ENCODE measurements at regions not wholly inside any gene's neighbourhood (a gene's known extent, or its start where the extent isn't known, plus 50 kb on each side); places are given as distances from the start of the nearest gene placed in this dataset.

DNA sequence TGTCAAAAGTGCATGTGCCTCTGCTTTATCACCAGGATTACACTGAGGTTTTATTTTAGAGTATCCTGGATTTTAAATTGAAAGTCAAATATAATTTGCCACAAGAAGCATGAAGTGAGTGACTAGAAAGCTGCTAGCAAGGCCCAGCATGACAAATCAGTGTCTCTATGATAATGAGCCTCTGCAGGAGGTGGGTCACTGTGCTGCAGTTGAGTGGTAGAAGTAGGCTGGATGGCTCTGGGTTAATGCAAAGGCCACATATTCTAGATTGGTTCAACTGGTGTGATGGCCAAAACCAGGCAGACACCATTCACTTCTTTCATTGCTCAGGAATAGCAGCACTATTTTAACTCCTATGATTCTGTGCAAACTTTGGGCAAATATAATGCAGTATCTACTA lies 491.5 kb downstream of the OLFM4 start:
- no peak for DNase-seq

DNA sequence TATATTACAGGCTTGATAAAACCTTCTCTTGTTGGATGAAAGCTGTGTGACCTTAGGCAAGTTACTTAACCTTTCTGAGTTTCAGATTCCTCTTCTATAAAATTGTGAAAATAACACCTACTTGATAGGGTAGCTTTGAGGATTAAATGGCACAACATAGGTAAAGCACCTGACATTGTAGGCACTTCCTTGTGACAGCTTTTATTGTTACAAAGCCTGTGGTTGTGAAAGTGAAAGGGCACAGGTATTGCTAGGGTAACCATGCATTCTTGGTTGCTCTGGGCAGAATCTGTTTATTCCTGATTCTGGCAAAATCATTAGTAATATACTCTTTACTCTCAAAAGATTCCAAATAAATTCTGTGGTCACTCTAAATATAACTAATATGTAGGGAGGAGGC lies 493.4 kb downstream of the OLFM4 start:
- DNase-seq, result no peak

DNA sequence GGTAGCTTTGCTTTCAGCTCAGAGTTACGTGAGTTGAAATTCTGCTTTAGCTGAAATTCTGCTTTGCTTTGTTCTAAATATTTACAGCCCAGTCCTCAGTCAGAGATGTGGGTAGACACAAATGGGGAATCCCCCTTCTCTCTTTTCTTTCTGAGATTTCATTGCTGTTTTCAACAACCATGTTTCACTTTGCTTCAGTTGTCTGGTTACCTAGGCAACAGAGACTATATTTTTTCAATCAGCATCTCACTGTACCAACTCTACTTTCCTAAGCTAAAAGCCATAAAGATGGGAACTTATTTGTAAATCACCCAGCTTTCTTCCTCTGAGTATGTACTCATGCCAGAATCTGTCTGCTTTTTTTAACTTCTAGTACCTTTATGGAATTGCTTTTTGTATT lies 509.0 kb downstream of the OLFM4 start:
- DNase-seq, result no peak

DNA sequence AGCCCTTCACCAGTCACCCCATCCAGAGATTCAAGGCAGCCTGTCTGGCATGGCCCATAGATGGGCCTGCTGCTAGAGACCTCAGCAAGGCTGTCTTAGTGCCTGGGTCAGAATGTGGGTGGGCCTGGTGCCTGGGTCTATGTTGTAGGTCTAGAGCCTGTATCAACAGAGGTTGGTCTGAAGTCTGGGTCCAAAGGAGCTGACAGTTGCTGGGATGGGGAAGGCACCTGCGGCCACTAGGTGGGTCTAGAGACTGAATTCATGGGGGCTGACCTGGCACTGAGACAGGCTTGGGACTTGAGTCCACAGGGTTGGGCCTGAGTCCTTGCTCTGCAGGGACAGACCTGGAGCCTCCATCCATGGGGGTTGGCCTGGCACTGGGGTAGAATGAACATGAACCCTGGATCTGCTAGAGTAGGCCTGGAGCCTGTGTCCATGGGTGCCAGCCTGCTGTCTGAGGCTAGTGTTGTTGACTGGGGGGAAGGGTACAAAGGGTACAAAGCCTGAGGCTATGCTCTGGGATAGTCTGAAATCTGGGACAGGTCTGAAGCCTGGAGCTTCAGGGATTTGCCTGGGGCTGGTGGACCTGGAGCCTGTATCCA lies 516.8 kb downstream of the OLFM4 start:
- DNase-seq, result no peak

DNA sequence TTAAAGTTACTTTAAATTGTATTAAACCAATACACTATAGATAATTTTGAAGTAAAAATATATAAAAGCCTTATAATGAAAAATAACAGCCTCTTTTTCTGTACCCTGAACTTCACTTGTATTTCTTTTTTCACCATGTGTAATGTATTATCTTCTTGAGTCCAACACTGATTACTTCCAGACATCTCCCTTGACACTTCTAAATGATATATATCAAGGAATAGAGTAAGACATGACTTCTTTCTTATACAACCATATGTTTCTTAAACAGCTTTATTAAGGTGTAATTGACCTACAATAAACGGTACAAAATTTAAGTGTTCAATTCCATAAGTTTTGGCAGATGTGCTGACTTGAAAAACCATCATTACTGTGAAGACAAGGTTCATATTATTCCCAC lies 531.9 kb downstream of the OLFM4 start:
- no peak for DNase-seq

DNA sequence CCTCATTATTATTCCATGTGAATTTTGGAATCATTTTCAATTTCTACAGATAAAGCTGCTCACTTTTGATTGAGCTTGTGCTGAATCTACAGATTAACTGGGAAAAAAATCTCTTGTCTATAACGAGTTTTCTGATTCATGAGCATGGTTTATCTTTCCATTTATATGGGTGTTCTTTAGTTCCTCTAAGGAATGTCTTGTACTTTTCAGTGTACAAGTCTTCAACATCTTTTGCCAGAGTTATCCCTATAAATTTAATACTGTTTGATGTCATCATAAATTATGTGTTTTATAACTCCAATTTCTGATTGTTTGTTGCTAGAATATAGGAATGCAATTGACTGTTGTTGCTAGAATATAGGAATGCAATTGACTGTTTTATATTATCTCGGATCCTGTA lies 533.8 kb downstream of the OLFM4 start:
- DNase-seq, result no peak

DNA sequence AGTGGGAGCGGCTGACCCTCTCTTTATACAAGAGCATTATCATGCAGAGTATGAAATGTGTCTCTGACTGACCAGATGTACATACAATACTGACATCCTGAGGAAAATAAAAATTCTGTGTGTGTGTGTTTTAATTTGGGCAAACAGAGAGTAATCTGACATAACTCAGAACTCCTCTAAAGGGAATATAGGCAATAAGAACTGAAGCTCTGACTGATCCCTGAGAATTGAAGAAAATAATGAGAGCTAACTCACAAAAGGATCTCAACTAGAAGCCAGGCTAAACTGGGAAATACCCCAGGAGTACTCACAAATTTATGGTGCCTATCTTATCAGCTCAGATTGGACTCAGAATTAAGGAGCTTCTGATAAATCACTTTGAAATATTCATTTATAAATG lies 539.9 kb downstream of the OLFM4 start:
- DNase-seq, result no peak

DNA sequence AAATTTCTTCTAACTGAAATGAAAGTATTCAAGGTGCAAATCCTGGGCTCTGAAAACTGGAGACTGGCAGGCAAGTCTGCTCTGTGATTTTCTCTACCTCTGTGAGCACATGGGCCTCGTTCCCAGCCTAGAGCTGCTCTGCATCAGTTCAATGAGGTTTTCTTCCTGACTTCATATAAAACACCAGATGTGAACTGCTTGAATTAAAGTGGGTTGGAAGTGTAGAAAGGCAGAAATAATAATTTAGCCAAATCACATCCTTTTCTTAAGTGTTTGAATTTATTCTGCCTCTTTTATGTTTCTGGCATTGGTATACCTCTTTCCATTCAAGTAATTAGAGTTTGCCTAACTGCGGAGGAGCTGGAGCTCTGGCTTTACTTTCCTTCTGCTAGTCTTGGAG lies 540.8 kb downstream of the OLFM4 start:
- no peak for DNase-seq

DNA sequence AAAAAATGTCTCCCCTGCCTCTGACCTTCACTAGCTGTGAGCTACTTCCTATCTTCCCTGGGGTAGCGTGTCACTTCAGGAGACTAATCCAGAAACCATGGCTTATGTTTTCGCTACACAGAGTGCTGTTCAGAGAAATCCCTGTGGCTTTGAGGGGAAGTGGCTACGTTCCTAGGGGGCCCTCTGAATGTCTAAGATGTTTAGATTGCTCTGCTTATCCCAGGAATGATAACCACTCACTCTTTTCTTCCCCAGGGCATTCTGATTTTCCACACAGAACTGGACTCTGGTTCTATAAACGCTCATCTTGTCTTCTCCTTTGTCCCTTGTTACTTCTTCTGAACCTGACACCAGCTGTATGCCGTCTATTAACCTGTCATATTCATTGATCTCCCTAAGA lies 572.5 kb downstream of the OLFM4 start:
- no peak for DNase-seq

DNA sequence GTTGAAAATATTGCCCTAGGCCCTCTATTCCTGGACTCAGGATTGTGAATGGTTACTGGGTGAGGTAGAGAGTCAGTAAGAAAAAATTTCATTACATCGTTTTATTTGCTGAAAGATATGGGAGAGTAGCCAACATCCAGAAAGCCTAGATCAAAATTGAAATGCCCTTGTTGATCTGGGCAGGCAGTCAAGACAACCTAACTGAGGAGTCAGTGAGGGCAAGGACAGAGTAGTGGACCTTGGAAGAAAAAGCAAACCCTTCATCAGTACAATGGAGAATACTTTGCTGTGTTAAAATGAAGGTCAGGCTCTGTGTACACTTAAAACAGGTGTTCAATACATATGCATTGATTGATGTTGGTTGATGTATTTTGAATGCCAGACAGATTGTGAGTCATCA lies 576.7 kb downstream of the OLFM4 start:
- no peak for DNase-seq

DNA sequence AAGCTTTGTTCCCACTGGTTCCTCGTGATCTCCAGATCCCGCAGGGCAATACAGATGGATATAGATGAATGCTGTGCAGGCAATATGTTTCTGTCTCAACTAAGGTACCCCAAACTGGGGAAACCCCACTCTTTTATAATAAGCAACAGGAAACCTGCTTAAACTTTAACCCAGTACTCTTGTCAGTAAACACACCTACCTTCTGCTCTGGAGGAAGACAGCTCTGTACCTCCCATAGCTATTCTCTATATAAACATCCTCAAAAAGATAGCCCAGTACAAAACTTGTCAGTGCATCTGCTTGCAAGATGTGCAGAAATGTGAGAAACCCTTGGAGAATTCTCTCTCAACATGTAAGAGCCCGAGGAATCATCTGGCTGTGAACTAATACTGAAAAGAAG lies 583.6 kb downstream of the OLFM4 start:
- DNase-seq, result no peak

DNA sequence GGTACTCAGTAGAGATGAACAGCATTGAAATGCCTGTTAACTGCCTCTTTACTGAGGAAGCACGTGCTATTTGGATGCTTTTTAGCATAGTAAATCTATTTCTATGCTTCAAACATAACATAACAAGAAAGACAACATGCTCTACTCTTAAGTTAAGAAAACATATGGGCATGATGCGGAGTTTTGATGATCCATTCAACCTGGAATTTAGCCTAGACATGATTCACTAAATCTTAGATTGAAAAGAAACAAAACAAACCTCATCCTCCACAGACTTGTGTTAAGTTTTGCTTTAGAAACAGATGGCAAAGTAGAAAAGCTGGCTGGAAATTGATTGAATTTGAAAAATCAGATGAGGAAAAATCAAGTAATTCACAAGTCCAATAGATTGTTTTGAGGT lies 593.8 kb downstream of the OLFM4 start:
- no peak for DNase-seq

DNA sequence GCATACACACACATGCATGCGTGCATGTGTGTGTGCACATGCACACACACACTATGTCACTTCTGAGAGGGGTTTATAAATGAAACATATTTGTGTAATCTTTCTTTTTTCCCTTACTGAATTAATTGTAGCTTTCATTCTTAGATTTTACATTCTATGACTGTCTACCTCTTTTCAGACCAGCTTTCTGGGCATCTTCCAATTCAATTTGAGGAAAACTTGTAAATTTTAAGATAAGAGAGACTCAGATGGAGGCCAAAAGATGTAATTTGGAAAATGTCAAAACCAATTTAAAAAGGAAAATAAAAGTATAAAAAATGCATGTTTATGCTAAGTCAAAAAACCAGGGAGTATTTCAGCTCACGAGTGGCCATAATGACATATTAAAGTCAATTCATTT lies 594.5 kb downstream of the OLFM4 start:
- DNase-seq, result no peak

DNA sequence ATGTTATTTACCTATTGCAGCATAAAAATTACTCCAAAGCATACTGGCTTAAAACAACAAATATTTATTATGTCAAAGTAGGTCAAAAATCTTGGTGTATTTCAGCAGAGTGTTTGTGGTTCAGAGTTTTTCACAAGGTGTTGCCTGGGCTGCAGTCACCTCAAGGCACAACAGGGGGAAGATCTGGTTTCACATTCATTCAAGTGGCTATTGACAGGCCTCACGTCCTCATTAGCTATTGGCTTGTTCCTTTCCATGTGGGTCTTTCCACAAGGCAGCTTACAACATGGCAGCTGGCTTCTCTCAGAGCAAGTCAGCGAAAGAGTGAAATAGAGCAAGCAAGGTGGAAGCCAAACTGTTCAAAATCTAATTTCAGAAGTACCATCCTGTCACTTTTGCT lies 602.9 kb downstream of the OLFM4 start:
- peak; percentile 0 for DNase-seq

DNA sequence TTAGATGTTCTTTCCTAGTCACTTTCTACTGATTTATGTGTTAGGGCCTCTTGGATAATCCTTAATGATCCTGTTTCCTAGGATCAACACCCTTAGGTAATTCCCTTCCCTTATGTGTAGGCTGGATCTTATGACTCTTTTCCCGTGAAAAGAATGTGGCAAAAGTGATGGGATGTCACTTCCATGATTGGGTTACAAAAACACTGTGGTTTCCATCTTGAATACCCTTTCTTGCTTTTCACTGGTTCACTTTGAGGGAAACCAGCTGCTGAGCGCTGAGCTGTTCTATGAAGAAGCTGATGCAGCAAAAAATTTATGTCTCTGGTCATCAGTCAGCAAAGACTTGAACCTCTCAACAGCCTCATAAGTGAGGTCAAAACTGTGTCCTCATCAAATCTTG lies 609.4 kb downstream of the OLFM4 start:
- no peak for DNase-seq

DNA sequence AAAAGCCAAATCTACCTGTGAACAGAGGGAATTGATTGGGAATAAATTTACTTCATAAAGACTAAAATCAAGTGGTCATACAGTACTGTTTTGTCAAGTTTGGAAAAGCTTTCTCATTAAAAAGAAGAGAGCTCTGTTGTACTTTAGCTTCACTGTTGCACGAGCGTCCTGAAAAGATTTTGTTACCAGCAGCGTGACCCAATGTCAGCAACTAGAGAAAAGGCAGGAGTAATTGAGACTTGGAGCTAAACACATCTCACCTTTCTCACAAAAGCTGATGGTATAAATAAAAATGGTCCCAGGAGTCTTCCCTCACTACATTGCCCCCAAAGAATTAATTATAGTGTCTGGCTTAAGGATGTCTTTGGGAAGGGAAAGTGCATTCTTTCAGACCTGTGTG lies 613.7 kb downstream of the OLFM4 start:
- DNase-seq, result no peak

DNA sequence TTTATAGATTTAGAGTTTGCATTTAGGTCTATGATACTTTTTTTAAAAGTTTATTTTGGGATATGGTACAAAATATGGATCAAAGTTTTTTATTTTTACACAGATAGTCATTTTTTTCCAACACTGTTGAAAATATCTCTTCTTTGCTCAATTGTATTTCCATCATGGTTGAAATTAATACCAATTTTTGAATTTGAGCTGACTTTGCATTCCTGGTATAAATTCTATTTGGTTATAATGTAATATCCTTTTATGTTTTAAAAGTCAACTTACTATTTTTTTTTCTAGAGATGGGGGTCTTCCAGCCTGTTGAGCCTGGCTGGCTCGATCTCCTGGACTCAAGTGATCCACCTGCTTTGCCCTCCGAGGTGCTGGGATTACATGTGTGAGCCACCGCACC lies 620.1 kb downstream of the OLFM4 start:
- no peak for DNase-seq

DNA sequence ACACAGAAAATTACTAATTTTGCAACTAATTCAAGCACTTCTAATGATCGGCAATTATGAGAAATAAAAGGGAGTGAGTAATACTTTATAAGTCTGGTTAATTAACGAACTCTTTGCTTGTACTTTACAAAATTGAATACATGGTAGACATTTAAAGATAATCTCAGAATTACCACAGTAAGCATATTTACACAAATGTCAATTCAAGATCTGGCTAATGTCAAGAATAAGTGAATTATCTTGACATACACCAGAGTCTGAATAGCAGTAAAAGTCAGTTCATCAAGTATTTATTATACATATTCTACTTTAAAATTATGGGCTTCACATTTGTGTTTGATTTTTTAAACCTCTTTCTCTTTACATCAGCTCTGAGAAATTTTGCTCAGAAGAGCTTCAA lies 643.4 kb downstream of the OLFM4 start:
- DNase-seq, result no peak

DNA sequence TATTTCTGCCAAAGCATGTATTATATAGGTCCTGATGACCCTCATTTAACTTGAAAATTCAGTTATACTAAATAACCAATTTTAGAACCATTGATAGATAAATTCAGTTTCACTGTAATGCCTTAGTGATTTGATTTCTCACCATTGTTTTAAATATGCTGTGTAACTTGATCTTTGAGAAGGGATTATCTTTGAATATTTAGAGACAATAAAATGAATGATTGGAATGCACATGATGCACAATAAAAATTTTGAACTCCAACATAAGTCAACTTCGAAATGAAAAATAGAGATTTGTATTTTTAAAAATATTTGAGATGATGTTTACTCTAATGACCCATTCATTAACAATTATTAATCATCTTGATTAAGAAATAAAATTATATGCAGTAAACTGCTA lies 654.5 kb downstream of the OLFM4 start:
- no peak for DNase-seq

DNA sequence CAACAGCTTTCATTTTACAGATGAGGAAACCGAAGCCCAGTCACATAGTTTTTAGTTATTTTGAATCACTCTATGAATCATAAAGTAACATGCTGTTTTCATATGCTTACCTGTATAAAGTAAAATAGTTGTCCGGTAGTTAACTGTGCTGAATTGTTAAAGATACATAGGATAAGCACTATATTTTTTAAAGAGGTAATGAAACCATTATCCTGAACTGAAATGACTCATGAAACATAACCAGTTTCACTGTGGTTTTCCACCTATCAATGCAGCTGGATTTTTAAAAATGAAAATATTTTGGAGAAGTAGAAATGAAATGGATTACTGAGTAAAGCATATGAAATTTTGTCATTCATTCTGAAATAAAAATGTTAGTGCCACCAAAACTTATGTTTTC lies 655.0 kb downstream of the OLFM4 start:
- no peak for DNase-seq

DNA sequence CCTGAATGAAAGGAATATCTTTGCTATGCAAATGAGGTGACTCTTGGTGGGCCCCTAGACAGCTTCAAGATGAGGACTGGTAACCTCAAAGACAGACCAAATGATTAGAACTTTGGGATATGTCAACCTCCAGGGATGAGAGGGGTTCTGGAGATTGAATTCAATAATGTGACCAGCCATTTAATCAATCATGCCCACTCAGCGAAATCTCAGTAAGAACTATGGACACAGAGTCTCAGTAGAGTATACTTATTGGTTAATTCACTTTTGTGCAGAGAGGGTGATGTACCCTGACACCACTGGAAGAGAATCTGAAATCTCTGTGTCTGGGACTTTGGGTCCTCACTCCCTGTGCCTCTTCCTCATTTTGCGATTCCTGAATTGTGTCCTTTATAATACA lies 662.8 kb downstream of the OLFM4 start:
- DNase-seq, result no peak

DNA sequence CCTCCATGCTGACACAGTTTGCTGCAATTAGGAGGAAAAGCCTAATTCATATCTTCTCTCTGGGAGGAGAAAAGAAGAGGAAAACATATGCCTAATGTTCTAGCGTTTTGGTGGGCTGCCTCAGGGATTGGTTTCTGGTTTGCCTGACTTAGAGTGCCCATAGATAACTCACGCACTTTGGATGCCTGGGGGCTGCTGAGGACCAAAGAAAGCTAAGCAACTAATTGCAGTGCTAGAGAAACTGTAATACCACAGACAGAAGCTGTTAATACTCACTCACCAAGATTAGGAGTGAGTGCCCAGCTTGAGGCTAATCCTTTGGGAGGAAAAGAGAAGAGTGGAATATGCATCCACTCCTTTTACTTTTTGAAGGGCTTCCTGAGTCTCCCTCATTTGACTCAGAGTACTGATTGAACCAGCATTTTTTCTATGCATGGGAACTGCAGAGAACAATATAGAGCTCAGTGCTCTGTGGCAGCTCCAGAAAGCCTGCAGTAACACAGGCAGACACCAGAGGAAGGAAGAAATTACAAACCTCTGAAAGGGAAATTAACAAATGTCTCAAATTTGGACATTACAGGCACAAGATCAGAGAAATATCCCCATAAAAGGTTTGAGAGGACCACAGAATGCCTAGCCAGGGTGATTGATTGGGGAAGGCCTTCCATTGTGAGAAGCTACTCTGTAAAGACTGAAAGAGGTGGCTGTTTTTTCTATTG lies 666.4 kb downstream of the OLFM4 start:
- DNase-seq, result no peak

DNA sequence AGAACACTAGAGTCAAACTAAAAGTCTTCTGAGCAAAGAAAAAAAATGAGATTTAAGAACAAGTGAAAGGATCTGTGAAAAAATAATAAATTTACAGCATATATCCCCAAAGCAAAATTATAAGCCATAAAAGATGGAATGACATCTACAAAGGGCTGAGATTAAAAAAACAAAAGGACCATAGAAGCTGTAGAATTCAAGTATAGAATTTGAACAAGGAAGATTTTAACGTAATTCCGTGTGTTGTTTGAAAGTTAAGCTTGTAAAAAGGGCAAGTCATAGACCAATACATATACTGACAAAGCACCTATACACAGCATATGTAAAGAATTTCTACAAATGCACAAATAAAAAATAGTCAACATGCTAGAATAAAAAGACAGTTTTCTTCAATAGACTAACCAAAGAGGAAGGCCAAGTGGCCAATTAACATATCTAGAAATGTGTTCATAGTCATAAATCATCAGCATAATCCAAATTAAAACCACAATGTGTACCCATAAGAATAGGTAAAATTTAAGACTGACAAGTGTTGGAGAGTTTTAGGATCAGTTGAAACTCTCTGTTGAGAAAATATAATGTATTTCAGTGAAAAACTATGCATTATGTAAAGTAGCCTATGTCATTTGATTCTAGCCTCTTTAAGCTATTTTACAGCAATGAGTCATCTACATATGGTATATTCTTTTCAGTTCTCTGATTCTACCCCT lies 674.9 kb downstream of the OLFM4 start:
- no peak for DNase-seq

DNA sequence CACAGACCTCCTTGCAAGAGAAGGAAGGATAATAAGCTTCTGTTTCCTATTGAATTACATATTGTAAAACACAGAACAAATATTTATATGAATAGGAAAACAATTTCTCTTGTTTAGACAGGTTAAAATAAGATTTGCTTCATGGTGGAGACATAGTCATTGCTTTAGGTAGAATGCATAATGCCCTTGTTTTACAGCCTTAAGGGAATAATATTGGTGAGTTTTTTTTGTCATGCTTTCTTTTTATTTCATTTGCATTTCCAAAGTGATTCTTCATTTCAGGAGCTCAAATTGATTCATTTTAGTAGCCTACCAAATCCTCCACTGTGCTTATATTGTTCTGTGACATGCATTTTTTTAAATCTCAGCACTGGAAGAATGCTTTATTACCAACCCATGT lies 690.7 kb downstream of the OLFM4 start:
- no peak for DNase-seq

DNA sequence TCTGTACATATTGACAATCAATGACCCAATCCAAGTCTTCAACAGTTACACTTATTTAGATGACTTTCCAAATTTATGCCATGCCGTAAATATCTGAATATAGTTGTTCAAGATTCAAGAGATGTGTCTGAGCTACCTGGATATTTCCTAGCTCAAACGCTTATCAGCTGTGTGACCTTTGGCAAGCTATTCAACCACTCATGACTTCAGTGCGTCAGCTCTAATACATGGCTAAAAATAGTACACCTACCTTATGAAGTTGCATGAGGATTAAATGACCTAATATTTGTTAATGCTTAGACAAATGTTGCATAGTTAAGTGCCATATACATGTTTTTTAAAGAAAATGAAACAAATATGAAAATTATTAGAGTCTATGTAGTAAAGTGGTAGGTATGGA lies 704.1 kb downstream of the OLFM4 start:
- no peak for DNase-seq
